ENCODE measurements at regions not wholly inside any gene's neighbourhood (a gene's known extent, or its start where the extent isn't known, plus 50 kb on each side); places are given as distances from the start of the nearest gene placed in this dataset.
"Not testable (repeated sequence)": the region's sequence is repeated elsewhere in the genome, so short reads cannot be mapped to it uniquely, and the experiment has no call there.

DNA sequence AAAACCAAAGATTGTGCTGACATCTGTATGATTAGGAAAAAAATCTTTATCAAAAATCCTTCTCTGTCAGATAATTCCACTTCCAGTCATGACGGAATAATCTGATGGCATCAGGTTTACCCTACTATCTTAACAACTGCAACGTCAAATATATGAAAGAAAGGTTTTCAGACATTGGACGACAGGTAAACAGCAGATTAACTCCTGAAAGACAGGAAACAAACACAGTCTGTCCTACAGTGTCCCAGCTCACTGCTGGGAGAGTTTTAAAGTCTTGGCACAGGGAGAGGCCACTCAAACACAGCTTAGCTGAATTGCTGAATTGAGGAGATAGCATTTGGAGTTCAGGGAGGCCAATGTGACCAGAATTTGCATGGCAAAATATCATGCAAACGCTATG lies 186.3 kb upstream of the KCTD7 start:
- Mint-ChIP-seq H3K27me3 (no peaks in the 10 kb centered on the region), H3K4me3 (no peak overlapping the region), H3K27ac (no peak overlapping the region), H3K4me1 (no peaks in the 10 kb centered on the region), H3K36me3 (ENCODE audit: low read depth) (no peaks in the 10 kb centered on the region), H3K9me3 (no peaks in the 10 kb centered on the region)
- CTCF ChIA-PET = no interaction called here
- POLR2A ChIA-PET = no interaction called here
- no peak for DNase-seq

DNA sequence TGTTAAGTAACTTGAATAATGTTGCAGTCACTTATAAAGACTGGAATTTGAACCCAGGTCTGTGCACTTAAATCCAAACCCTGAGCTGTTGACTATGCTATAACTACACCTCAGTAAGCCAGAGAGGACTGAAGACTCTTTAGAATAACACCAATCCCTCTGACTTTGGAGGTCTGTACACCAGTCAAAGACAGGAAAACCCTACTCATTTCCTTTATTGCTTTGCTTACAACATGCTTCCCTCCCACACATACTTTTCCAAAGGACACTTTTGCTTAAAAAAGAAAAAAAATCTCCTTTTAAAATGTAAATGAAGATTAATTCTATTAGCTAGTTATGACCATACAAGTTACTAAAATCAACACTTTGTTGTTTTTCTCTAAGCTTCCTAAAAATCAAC lies 184.7 kb upstream of the KCTD7 start:
- DNase-seq = no peak
- no peak overlapping the region for H3K27ac Mint-ChIP-seq
- no peaks in the 10 kb centered on the region for H3K9me3 Mint-ChIP-seq
- H3K36me3 Mint-ChIP-seq (ENCODE audit: low read depth) = no peaks in the 10 kb centered on the region
- no peaks in the 10 kb centered on the region for H3K27me3 Mint-ChIP-seq
- ChIA-PET CTCF (no interaction called here), POLR2A (no interaction called here)
- no peak overlapping the region for H3K4me3 Mint-ChIP-seq
- no peaks in the 10 kb centered on the region for H3K4me1 Mint-ChIP-seq

DNA sequence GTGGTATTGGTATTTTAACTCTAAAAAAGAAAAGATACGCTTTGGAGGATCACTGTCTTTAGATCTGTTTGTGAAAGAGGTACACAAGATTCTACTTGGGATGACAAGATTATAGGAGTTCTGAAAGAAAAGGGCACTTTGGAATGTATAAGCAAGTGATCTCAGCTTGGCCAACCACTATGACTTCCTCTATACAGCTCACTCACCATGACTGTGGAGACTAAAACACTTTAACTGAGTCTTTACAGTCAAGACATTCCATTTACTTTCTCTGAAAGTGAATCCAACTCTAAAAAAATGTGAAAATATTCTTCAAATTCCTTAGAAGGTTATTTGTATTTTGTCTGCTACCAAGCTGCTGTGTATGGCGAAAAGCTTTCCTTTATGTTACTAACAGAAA lies 181.7 kb upstream of the KCTD7 start:
- H3K36me3 Mint-ChIP-seq (ENCODE audit: low read depth); H3K9me3 Mint-ChIP-seq; H3K27ac Mint-ChIP-seq; DNase-seq; H3K4me1 Mint-ChIP-seq; POLR2A ChIA-PET; H3K4me3 Mint-ChIP-seq; H3K27me3 Mint-ChIP-seq: not testable (repeated sequence)
- CTCF ChIA-PET = interaction anchor here (0.9 kb wide), 1 partner anchor 33 kb away, joined by 3 read pairs; no protein-coding TSS in a partner anchor

DNA sequence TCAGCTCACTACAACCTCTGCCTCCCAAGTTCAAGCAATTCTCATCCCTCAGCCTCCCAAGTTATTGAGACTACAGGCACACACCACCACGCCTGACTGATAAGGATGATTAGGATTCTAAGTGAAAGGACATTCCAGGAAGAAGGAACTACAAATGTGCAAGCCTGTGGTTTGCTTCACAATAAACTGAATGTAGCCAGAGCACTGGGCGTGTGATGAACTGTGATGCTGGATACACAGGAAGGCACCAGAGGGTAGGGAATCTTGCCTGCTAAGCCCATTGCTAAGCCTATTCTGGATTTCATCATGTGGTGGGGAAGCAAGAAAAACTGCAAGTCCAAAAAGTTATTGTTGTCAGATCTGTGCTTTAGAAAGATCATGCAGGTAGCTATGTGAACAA lies 177.9 kb upstream of the KCTD7 start:
- POLR2A ChIA-PET, H3K27ac Mint-ChIP-seq: not testable (repeated sequence)

DNA sequence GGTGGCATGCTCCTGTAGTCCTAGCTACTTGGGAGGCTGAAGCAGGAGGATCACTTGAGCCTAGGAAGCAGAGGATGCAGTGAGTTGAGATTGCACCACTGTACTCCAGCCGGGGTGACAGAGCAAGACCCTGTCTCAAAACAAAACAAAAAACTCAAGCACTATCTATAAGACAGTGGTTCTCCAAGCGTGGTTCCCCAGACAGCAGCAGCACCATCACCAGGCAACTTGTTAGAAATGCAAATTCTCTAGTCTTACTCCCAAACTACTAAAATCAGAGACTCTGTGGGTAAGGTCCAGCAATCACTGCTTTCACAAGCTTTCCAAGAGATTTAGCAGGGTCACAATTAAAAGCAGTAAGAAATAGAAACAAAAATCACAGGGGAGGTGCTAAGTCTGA lies 177.0 kb upstream of the KCTD7 start:
- H3K27me3 Mint-ChIP-seq; DNase-seq; H3K9me3 Mint-ChIP-seq; H3K4me1 Mint-ChIP-seq; H3K4me3 Mint-ChIP-seq; POLR2A ChIA-PET; H3K27ac Mint-ChIP-seq; H3K36me3 Mint-ChIP-seq (ENCODE audit: low read depth); CTCF ChIA-PET: not testable (repeated sequence)

More for the DNA sequence above, 177.9 kb upstream of the KCTD7 start:
- DNase-seq; H3K4me3 Mint-ChIP-seq; H3K4me1 Mint-ChIP-seq; H3K9me3 Mint-ChIP-seq; CTCF ChIA-PET; H3K27me3 Mint-ChIP-seq; H3K36me3 Mint-ChIP-seq (ENCODE audit: low read depth): not testable (repeated sequence)

DNA sequence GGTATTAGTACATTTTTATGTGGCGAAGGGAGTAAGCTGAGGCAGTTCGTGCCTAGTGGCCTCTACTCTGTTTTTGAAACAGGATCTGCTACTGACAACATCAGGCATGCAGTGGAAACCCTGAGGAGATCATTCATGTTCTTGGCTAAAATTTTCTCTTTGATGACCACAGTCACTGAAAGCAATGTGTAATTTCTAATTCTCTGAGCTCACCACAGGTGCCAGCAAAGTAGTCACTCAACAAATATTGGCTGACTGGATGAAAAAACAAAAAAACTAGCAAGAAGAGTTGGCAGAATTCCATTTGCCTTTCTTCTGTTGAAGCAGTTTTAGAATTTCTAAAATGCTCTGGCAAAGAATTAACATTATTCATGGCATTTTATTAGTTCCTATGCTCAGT lies 176.5 kb upstream of the KCTD7 start:
- H3K9me3 Mint-ChIP-seq = no peaks in the 10 kb centered on the region
- DNase-seq = no peak
- no peaks in the 10 kb centered on the region for H3K27me3 Mint-ChIP-seq
- no peak overlapping the region for H3K27ac Mint-ChIP-seq
- H3K4me1 Mint-ChIP-seq = peaks cover 7% of the 10 kb centered on the region
- ChIA-PET POLR2A (no interaction called here), CTCF (interaction anchor here (0.6 kb wide), 1 partner anchor 244 kb away, joined by 4 read pairs; no protein-coding TSS in a partner anchor)
- H3K4me3 Mint-ChIP-seq = no peak overlapping the region
- peaks cover 5% of the 10 kb centered on the region for H3K36me3 Mint-ChIP-seq (ENCODE audit: low read depth)

DNA sequence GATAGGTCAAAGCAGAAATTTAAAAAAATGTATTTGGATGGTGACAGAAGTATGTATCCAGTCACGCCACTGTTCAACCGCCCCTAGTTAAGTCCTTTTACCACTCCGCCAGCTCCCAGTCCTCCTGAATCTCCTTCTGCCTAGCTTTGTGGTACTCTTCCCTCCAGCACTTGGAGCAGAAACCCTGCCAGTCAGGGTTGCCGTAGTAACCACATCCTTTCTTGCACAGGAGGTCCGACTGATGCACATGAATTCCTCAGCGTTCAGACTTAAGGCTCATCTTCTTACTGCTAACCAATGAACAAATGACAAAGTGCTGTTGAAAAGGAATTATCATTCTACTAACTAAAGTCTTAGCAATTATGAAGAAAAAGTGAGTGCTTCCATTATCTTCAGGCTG lies 175.3 kb upstream of the KCTD7 start:
- ChIA-PET POLR2A (no interaction called here), CTCF (no interaction called here)
- no peak overlapping the region for H3K4me3 Mint-ChIP-seq
- H3K27me3 Mint-ChIP-seq = no peaks in the 10 kb centered on the region
- H3K4me1 Mint-ChIP-seq = peaks cover 7% of the 10 kb centered on the region
- DNase-seq = no peak
- peaks cover 5% of the 10 kb centered on the region for H3K36me3 Mint-ChIP-seq (ENCODE audit: low read depth)
- no peak overlapping the region for H3K27ac Mint-ChIP-seq
- H3K9me3 Mint-ChIP-seq = no peaks in the 10 kb centered on the region

DNA sequence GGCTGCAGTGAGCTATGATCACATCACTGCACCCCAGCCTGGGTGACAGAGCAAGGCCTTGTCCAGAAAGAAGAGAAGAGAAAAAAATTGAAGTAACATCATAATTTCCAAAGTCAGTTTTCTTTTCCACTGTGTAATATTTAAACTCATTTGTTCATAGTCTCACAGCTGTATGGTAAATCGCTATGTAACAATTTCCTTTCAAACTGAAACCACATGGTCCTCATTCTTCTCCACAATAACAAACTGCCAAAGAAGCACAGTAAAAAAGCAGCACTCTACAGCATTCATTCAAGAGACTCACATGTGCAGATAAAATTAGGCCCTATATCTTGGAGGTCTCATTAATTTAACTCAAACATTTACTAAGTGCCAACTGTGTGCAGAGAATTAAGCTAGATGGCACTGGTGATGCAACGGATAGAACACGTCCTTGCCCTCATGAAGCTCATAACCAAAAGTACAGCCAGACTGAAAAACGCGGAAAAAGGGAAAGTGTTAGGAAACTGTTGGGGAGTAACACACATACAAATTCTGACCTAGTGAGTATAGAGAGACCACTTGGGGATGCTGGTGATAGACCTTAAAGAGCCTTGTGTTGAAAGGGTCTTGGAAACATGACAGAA lies 174.0 kb upstream of the KCTD7 start:
- CTCF ChIA-PET = no interaction called here
- no peak for DNase-seq
- Mint-ChIP-seq H3K27ac (no peak overlapping the region), H3K4me3 (no peak overlapping the region), H3K4me1 (peaks cover 14% of the 10 kb centered on the region), H3K9me3 (no peaks in the 10 kb centered on the region), H3K27me3 (no peaks in the 10 kb centered on the region), H3K36me3 (ENCODE audit: low read depth) (peaks cover 2% of the 10 kb centered on the region)
- POLR2A ChIA-PET = no interaction called here

DNA sequence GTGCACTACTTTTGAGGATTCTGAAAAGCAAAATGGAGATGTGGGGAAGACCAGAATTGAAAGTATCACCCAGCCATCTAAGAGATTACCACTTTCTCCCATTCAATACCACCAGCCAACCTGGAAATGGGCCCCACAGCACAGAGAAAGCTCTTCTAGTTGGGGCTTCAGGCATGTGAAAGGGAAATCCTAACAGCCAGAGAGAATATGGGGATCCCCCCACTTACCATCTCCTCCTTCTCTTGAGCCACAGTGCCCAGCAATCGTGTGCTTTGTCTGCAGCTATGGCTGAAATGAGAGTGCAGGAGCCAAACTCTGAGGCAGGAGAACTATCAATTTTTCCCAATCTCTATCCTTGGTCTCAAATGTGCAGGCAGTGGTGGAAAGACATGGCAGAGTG lies 173.2 kb upstream of the KCTD7 start:
- H3K4me3 Mint-ChIP-seq; H3K36me3 Mint-ChIP-seq (ENCODE audit: low read depth); H3K27ac Mint-ChIP-seq; CTCF ChIA-PET; H3K27me3 Mint-ChIP-seq; H3K9me3 Mint-ChIP-seq; DNase-seq; POLR2A ChIA-PET: not testable (repeated sequence)
- H3K4me1 Mint-ChIP-seq = peaks cover 19% of the 10 kb centered on the region

DNA sequence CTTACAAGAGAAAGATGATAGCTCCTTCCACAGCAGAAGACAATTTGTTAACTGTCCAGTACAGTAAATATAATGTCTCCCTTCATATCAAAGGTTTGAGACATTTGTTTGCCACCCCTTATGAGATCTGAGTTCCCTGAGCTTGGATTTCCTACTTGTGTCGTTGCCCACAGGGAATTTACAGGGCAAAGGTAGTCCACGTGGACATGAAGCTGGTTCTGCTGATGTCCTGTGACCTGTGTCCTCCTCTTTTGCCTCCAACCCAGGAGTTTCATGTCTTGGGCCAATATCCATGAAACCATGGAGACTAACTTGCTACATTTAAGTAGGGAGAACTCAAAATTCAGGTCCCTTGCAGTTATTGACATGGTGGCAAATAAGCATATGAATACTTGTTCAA lies 172.2 kb upstream of the KCTD7 start:
- H3K27me3 Mint-ChIP-seq; POLR2A ChIA-PET; H3K27ac Mint-ChIP-seq; H3K36me3 Mint-ChIP-seq (ENCODE audit: low read depth); DNase-seq; H3K9me3 Mint-ChIP-seq; H3K4me3 Mint-ChIP-seq: not testable (repeated sequence)
- CTCF ChIA-PET = interaction anchor here (0.9 kb wide), 1 partner anchor 31 kb away, joined by 3 read pairs; no protein-coding TSS in a partner anchor
- peaks cover 28% of the 10 kb centered on the region for H3K4me1 Mint-ChIP-seq

DNA sequence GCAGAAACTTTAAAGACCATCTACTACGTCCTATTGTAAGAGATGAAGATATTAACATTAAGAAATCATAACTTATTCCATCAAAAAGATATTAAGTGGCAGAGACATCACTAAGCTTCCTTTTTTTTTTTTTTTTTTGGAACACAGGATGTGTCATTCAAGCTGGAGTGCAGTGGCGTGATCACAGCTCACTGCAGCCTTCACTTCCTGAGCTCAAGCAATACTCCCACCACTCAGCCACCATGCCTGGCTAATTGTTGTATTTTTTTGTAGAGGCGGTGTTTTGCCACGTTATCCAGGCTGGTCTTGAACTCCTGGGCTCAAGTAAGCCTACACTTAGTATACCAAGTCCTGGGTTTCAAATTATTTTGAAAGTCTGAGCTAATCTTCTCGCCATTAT lies 169.7 kb upstream of the KCTD7 start:
- ChIA-PET CTCF (interaction anchor here (0.6 kb wide), 2 partner anchors 9 to 113 kb away, joined by 3 to 4 read pairs; no protein-coding TSS in a partner anchor), POLR2A (interaction anchor here (0.6 kb wide), 1 partner anchor 252 kb away, joined by 5 read pairs; no protein-coding TSS in a partner anchor)
- Mint-ChIP-seq H3K4me1 (peaks cover 28% of the 10 kb centered on the region), H3K27ac (peak overlapping the region; percentile 21)
- DNase-seq; H3K36me3 Mint-ChIP-seq (ENCODE audit: low read depth); H3K4me3 Mint-ChIP-seq; H3K9me3 Mint-ChIP-seq; H3K27me3 Mint-ChIP-seq: not testable (repeated sequence)

DNA sequence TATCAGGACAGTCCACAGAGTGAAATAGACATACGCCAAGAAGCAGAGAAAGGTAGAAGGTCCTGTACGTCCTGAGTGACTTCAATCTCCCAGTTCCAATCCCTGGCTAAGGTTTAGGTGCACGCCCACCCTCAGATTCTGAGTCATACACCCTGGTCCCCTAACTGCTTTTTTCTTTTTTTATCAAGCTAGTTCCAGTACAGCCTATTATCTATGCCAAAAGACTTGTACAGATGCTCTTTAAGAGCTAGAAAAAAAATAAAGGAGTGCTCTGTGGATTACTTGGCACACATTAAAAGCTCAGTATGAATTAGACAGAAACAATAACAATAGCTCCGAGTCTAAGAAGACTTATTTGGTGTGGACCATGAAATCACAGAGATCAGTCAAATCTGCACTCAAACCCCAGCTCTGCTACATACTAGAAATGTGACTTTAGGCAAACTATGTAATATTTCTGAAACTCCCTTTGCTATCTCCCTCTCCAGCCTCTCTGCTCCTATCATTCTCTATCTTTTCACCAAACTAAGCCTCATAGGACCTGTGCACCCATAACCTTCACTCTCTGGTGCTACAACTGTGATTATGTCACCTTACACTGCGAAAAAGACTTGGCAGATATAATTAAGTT lies 168.8 kb upstream of the KCTD7 start:
- H3K4me3 Mint-ChIP-seq, DNase-seq, POLR2A ChIA-PET: not testable (repeated sequence)

DNA sequence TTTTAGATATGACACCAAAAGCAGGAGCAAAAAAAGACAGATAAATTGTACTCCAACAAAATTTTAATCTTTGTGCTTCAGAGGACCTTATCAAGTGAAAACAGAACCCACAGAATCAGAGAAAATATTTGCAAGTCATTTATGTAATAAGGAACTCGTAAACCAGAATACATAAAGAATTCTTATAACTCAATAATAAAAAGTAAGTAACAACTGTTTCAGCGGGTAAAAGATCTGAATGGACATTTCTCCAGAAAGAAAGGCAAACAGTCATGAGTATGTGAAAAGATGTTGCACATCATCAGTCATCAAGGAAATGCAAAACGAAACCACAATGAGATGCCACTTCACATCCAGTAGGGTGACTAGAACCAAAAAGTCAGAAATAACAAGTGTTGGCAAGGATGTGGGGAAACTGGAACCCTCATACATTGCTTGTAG lies 167.7 kb upstream of the KCTD7 start:
- Mint-ChIP-seq H3K4me1 (peaks cover 20% of the 10 kb centered on the region), H3K4me3 (no peak overlapping the region), H3K27ac (no peak overlapping the region), H3K9me3 (peaks cover 6% of the 10 kb centered on the region), H3K27me3 (no peaks in the 10 kb centered on the region), H3K36me3 (ENCODE audit: low read depth) (no peaks in the 10 kb centered on the region)
- ChIA-PET CTCF (no interaction called here), POLR2A (no interaction called here)
- no peak for DNase-seq

More for the DNA sequence above, 168.8 kb upstream of the KCTD7 start:
- H3K9me3 Mint-ChIP-seq; H3K27me3 Mint-ChIP-seq; H3K36me3 Mint-ChIP-seq (ENCODE audit: low read depth); H3K27ac Mint-ChIP-seq: not testable (repeated sequence)
- CTCF ChIA-PET = interaction anchor here (0.7 kb wide), 1 partner anchor 14 kb away, joined by 3 read pairs; no protein-coding TSS in a partner anchor
- peaks cover 25% of the 10 kb centered on the region for H3K4me1 Mint-ChIP-seq

DNA sequence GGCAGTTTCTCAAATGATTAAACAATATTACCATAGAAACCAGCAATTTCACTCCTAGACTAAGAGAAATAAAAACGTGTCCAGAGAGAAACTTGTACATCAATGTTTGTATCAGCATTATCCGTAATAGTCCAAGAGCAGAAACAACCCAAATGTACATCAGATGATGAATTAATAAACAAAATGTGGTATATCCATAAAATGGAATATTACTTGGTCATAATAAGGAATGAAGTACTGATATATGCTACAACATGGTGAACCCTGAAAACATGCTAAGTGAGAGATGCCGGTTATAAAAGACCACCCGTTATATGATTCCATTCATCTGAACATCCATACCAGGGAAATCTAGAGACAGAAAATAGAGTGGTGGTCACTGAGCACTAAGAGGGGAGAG lies 167.3 kb upstream of the KCTD7 start:
- H3K27ac Mint-ChIP-seq; H3K4me3 Mint-ChIP-seq; DNase-seq; CTCF ChIA-PET; H3K9me3 Mint-ChIP-seq; H3K36me3 Mint-ChIP-seq (ENCODE audit: low read depth); H3K27me3 Mint-ChIP-seq; POLR2A ChIA-PET: not testable (repeated sequence)
- H3K4me1 Mint-ChIP-seq = peaks cover 20% of the 10 kb centered on the region

Data from activated CD4-positive, alpha-beta T cell treated with anti-CD3 and anti-CD28 coated beads, Interleukin-2, amount 10 ng/mL, durations not matched to agents 7 days and 5 days (primary cell).